Ovary (tissue), 7 donors: ENCODE measurements at regions not wholly inside any gene's neighbourhood (a gene's known extent, or its start where the extent isn't known, plus 50 kb on each side); places are given as distances from the start of the nearest gene placed in this dataset.

Experiments used
- DNase-seq, 5 donors: peaks; one replicate each; pipeline ENCODE4 v3.0.0-alpha.2; 2019 to 2020
- H3K27ac ChIP-seq, 2 donors: fragments of 200-600 bp; one replicate each; pipeline versions ENCODE4 v1.5.1 to v1.8.0; 2019 to 2022
- H3K27me3 ChIP-seq: fragments of 200-600 bp; one replicate; pipeline ENCODE4 v1.8.0; 2022
- H3K36me3 ChIP-seq: fragments of 200-600 bp; sonication (generic); one replicate; pipeline ENCODE4 v1.5.1; 2019
- H3K4me1 ChIP-seq: one replicate; pipeline ENCODE4 v1.8.1; 2013; ENCODE audit warnings: mild to moderate bottlenecking, moderate library complexity; ENCODE audit not compliant: insufficient read depth
- H3K4me3 ChIP-seq: fragments of 200-600 bp; sonication (generic); one replicate; pipeline ENCODE4 v1.5.1; 2017
- H3K9me3 ChIP-seq, 2 donors: fragments of 200-600 bp in 1 of 2; sonication (generic) in 1 of 2; one replicate each; pipeline versions ENCODE4 v1.5.1 to v1.8.1; 2013 to 2019; ENCODE audit warnings: mild to moderate bottlenecking in 1 of 2, moderate library complexity in 1 of 2
- EP300 ChIP-seq: sonication (generic); formaldehyde crosslinking; IDR thresholded peaks from one replicate; pipeline ENCODE4 v1.6.1; 2017; ENCODE audit warnings: antibody characterized with exemption
- POLR2A ChIP-seq: fragments of 450-650 bp; IDR thresholded peaks from one replicate; pipeline ENCODE4 v1.6.1; 2017; ENCODE audit warnings: antibody characterized with exemption, mild to moderate bottlenecking, moderate library complexity
- WGBS, 3 donors: extraction: QIAGEN DNeasy Blood & Tissue Kit in 1 of 3; methylation state at CpG; one replicate each; pipeline versions ENCODE4 v1.1.5 to v1.1.7; 2013 to 2017; 5-methylcytosine and 5-hydroxymethylcytosine counted together
- intact Hi-C, 4 donors: fragments of 100-400 bp; cut with DNase I; formaldehyde crosslinking; loops; one replicate each; pipeline versions ENCODE4 v1.11.0 to v1.15.1; 2022 to 2023
- TF ChIP-seq, protein P1 (sequence below), 3 donors: fragments of 450-650 bp in 2 of 3; fragments of 200-600 bp in 1 of 3; IDR thresholded peaks; one replicate each; pipeline versions ENCODE4 v1.5.1 to v1.8.0; 2016 to 2022; ENCODE audit warnings: antibody characterized with exemption in 3 of 3, mild to moderate bottlenecking in 1 of 3
- donor health status: DM: no; HTN: no; CAD: no; lungs with moderate emphysema.
- donor health status: DM: no; HTN: no; CAD: no.
- donor health status: Bipolar disorder and iron deficiency.
- donor health status: DM: no; HTN: no; CAD: no.
- donor health status: DM: yes; HTN: yes; CAD: no.

DNA sequence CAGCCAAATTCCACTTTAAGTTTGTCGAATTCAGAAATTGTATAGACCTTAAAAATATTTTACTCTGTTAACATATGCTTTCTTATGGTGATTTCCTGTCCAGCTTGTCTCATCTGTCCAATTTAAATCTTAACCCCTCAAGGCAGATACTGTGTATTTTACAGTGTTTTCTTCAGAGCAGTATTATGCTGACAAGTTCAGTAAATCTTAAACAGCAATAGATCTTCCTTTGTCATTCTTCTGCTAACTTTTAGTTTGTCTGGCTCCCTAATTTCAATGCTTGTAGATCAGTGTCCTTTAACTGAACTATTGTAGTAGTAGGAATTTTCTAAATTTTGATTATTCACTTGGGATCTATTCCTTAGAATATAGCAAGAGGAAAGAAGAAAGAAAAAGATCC lies 52.8 kb upstream of the MEIS1 start:
- no peaks in the 10 kb centered on the region for H3K4me1 ChIP-seq
- DNase-seq, result no peak
- H3K36me3 ChIP-seq, result no peaks in the 10 kb centered on the region
- 62 to 82% (median 65%) methylated on average over 1 of the region's 1 CpG for WGBS, 3 donors
- H3K27me3 ChIP-seq, result no peaks in the 10 kb centered on the region
- H3K9me3 ChIP-seq, result no peaks in the 10 kb centered on the region
- H3K4me3 ChIP-seq, result no peak overlapping the region
- TF ChIP-seq, protein P1, sequence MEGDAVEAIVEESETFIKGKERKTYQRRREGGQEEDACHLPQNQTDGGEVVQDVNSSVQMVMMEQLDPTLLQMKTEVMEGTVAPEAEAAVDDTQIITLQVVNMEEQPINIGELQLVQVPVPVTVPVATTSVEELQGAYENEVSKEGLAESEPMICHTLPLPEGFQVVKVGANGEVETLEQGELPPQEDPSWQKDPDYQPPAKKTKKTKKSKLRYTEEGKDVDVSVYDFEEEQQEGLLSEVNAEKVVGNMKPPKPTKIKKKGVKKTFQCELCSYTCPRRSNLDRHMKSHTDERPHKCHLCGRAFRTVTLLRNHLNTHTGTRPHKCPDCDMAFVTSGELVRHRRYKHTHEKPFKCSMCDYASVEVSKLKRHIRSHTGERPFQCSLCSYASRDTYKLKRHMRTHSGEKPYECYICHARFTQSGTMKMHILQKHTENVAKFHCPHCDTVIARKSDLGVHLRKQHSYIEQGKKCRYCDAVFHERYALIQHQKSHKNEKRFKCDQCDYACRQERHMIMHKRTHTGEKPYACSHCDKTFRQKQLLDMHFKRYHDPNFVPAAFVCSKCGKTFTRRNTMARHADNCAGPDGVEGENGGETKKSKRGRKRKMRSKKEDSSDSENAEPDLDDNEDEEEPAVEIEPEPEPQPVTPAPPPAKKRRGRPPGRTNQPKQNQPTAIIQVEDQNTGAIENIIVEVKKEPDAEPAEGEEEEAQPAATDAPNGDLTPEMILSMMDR (IDR thresholded peaks at IDR 0.05), result no peak
- TF ChIP-seq POLR2A (no peak), EP300 (no peak)
- intact Hi-C loops, result no loop called here
- no peak overlapping the region for H3K27ac ChIP-seq

DNA sequence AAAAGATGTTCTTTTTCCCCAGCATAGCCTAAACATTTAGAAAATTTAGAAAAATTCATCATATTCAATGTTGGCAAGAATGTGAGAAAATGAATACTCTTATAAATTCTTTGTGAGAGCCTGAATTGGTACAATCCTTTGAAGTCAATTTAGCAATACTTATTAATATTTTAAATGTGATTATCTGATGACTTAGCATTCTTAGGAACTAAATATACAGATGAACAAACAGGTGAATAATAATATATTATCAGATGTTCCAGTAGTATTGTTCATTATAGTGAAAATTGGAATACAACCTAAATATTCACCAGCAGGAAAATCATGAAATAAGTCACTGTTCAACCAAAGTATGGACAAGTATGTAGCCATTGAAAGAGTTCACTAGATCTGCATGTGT lies 55.5 kb upstream of the MEIS1 start:
- intact Hi-C loops, result no loop called here
- no peak for DNase-seq
- H3K4me1 ChIP-seq, result no peaks in the 10 kb centered on the region
- H3K27me3 ChIP-seq, result no peaks in the 10 kb centered on the region
- no peaks in the 10 kb centered on the region for H3K9me3 ChIP-seq
- no peak overlapping the region for H3K4me3 ChIP-seq
- no peaks in the 10 kb centered on the region for H3K36me3 ChIP-seq
- no peak for TF ChIP-seq EP300
- TF ChIP-seq, protein P1 (IDR thresholded peaks at IDR 0.05), result no peak
- no peak overlapping the region for H3K27ac ChIP-seq

DNA sequence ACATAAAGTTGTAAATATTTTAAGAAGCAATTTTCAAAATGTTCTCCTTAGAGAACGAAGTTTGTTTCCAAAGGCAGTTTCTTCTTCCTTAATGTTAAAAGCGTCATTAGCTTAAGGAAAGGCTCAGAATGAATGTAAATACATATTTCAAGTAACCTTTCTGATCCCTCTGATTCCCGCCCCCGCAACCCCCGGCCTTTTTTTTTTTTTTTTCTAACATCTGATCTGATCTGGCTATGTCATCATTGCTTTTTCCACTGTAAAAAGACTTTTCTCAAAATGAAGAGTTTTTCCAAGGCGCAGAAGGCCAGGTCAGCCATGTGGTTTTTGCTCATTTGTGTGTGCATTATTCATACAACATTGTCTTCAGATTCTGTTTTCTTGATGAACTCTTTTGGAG lies 57.1 kb upstream of the MEIS1 start:
- Histone ChIP-seq H3K4me3 (no peak overlapping the region), H3K9me3 (no peaks in the 10 kb centered on the region), H3K36me3 (no peaks in the 10 kb centered on the region), H3K27me3 (no peaks in the 10 kb centered on the region), H3K4me1 (no peaks in the 10 kb centered on the region), H3K27ac (no peak overlapping the region)
- 35 to 56% (median 39%) methylated on average over 6 of the region's 6 CpGs for WGBS, 3 donors
- DNase-seq, result no peak
- intact Hi-C loops, result no loop called here
- TF ChIP-seq EP300, result no peak
- TF ChIP-seq, protein P1 (IDR thresholded peaks at IDR 0.05), result no peak
- TF ChIP-seq POLR2A, result no peak

DNA sequence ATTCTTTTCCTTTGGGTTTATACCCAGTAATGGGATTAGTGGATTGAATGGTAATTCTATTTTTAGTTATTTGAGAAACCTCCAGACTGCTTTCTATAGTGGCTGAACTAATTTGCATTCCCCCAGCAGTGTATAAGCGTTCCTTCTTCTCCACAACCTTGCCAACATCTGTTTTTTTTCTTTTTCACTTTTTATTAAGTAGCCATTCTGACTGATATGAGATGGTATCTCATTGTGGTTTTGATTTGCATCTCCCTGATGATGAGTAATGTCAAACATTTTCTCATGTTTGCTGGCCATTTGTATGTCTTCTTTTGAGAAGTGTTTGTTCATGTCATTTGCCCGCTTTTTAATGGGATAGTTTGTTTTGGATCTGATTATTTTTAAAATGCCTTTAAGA lies 64.1 kb upstream of the MEIS1 start:
- Histone ChIP-seq H3K4me1 (no peaks in the 10 kb centered on the region), H3K36me3 (no peaks in the 10 kb centered on the region), H3K27me3 (no peaks in the 10 kb centered on the region), H3K9me3 (no peaks in the 10 kb centered on the region), H3K4me3 (no peak overlapping the region), H3K27ac (no peak overlapping the region)
- DNase-seq, result no peak
- intact Hi-C loops, result no loop called here
- TF ChIP-seq, protein P1 (IDR thresholded peaks at IDR 0.05), result no peak
- TF ChIP-seq POLR2A (no peak), EP300 (no peak)
- 88 to 90% (median 88%) methylated on average over 2 of the region's 2 CpGs for WGBS, 3 donors

DNA sequence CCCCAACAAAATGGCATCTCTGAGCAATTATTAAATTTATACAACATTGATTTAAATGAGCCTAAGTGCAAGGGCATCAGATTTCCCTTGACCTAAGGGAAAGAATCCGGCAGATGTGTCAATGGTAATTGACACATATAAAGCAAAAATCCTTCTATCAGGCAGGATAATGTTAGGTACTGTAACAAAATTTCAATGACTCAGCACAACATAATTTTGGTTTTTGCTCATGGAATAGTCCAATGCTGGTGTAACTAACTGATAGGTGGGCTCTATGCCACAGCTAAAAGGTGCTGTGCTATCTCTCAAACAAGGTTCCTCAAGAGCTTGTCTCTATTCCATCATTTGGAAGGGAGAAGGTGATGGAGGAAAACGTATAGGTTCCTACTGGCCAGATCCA lies 68.3 kb upstream of the MEIS1 start:
- H3K4me1 ChIP-seq, result no peaks in the 10 kb centered on the region
- H3K27ac ChIP-seq, result no peak overlapping the region
- TF ChIP-seq POLR2A (no peak), EP300 (no peak)
- TF ChIP-seq, protein P1 (IDR thresholded peaks at IDR 0.05), result no peak
- intact Hi-C loops, result no loop called here
- no peaks in the 10 kb centered on the region for H3K36me3 ChIP-seq
- no peaks in the 10 kb centered on the region for H3K27me3 ChIP-seq
- no peak for DNase-seq
- no peaks in the 10 kb centered on the region for H3K9me3 ChIP-seq
- 84 to 88% (median 87%) methylated on average over 2 of the region's 2 CpGs for WGBS, 3 donors
- H3K4me3 ChIP-seq, result no peak overlapping the region
